ENCODE measurements at regions not wholly inside any gene's neighbourhood (a gene's known extent, or its start where the extent isn't known, plus 50 kb on each side); places are given as distances from the start of the nearest gene placed in this dataset.
"Not testable (repeated sequence)": the region's sequence is repeated elsewhere in the genome, so short reads cannot be mapped to it uniquely, and the experiment has no call there.

DNA sequence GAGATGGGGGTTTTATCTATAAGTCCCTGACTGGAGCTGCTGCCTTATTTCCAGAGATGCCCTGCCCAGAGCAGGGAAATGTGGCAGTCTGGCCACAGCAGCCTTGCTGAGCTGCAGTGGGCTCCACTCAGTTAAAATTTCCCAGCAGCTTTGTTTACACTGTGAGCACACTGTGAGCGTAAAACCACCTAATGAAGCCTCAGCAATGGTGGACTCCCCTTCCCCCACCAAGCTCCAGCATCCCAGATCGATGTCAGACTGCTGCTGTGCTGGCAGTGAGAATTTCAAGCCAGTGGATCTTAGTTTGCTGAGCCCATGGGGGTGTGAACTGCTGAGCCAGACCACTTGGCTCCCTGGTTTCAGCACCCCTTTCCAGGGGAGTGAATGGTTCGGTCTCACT lies 208.7 kb upstream of the RAI14 start:
- no peak for DNase-seq (ENCODE audit: low read depth)

DNA sequence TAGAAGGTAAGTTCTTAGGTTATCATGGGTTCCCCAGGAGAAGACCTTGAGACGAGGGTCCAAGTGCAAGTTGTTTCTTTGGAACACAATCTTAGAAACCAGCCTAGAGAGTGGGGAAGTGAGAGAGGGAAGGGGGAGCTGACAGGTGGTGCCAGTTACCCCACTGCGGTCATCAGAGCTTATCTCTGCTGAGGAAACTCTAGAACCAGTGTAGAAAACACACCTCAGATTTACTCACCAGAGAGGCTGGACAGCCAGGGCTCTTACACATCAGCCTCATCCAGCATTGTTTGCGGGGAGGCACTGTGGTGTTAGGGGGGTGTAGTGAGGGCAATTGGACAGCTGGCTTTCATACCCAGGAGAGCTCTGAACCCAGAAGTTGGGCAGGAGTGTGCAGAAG lies 206.5 kb upstream of the RAI14 start:
- no peak for DNase-seq (ENCODE audit: low read depth)

DNA sequence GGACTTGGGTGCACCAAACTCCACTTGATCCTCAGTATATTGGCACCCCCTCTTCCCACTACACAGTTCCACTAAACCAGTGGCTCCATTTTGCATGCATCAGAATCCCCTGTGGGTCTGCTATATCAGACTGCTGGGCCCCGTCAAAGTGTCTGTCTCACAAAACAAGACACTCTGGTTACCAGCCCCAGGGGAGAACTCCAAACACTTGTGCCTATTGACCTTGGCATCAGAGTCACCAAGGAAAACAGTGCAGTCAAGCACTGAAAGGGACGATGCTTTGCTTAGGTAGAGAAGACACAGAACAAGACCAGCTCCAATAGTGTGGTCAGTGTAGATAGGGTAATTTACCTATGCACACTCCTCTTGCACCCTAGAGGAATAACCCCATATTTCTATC lies 205.8 kb upstream of the RAI14 start:
- no peak for DNase-seq (ENCODE audit: low read depth)

DNA sequence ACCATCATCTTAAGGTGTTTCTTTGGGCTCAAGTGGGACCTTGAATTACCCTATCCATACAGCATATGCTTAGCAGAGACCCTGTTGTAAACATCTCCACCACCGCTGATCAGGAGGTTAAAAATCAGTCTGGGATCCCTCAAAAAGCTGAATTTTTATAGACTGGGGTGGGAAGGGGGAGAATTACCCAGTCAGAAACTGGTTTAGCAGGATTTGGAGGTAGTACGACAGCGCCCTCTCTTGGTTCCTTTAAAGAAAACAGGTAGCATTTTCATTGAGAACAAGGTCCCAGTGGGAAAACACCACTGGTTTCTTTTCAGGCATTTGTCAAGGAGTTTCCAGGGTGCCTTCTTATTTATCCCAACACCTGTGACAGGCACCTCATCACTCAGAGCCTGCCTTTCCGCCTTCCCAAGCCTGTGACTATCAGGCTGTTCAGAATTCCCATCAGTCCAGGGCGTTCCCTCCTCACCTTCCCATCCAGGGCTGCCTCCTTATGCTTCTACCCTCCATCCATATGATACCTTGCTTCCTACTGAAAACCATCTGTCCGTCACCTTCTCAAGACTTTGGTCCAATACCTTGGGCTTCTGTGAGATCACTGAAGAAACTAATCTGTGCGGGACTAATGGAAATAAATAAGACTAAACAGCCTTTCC lies 203.8 kb upstream of the RAI14 start:
- DNase-seq (ENCODE audit: low read depth) = peak; percentile 10

DNA sequence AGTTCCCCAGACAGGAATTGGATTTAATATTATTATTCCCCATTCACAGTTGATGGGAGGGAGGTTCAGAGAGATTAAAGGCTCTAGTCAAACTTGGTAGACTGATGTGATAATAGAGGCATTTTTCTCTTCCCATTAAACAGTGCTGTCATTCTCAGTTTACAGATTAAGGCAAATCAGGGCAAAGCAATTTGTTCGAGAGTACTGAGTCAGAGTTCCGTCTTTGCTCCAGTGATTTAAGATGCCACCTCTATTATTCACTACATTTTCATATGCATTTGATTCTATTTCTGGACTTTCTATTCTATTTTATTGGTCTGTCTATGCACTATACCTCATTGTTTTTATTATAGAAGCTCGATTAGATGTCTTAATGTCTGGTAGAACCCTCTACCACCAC lies 201.0 kb upstream of the RAI14 start:
- DNase-seq (ENCODE audit: low read depth) = no peak

DNA sequence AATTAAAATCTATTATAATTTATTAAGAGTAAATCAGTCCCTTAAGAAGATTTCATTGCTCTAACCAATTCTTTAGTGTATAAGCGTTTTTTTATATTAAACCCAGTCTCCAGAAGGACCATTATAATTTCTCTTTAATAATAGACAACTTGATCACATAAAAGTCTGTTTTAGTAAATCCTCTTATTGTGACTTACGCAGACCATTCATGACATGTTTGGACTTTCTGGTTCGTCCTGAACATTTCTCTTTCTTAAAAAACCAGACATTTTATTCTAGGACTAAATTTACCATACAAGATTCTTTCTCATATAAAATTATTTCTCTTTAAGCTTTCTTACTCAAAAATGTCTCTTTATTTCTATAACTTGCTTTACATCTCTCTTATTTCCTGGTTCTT lies 196.2 kb upstream of the RAI14 start:
- no peak for DNase-seq (ENCODE audit: low read depth)

DNA sequence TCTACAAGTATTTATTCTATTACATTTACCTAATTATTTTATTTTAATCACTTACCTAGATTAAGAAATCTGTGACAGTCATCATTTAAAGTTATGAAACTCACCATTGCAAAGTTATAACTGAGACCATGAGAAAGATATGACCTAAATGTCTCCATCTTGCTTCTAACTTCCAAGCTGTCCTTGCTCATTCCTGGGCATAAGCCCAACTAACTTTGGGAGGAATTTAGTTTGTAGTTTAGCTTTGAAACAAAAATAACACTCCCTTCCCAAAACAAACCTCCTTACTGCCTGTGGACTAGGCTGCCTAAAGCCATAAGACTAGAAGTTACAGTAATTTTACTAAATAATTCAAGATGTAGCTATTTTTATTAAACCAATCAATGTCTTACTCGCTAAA lies 195.6 kb upstream of the RAI14 start:
- DNase-seq (ENCODE audit: low read depth) = peak; percentile 66

DNA sequence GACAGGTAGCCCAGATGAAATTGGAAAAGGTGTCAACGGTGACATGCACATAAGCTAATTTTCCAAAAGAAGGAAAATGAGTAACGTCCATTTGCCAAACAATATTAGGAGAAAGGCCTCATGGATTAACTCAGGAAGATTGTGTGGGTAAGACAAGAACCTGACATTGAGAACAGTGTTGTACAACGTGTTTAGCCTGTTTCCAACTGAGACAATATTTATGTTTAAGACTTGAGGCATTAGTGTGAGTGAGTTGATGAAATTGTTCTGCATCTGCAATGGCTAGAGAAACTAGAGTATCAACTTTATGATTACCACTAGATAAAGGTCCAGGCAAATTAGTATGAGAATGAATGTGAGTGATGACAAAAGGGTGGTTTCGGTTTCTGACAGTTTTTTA lies 191.3 kb upstream of the RAI14 start:
- no peak for DNase-seq (ENCODE audit: low read depth)

DNA sequence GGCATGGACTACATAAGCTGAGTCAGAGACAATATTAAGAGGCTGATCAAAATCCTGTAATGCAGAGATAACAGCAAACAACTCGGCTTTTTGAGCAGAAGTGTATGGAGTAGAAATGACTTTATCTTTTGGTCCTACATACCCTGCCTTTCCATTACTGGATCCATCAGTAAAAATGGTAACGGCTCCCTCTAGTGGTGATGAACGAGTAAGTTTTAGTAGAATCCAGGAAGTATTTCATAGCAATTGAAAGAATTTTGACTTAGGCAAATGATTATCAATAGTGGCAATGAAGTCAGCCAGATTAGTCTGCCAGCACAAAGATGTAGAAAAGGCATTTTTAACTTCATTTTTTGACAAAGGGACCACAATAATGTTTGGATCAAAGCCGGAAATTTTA lies 190.8 kb upstream of the RAI14 start:
- peak; percentile 37 for DNase-seq (ENCODE audit: low read depth)

DNA sequence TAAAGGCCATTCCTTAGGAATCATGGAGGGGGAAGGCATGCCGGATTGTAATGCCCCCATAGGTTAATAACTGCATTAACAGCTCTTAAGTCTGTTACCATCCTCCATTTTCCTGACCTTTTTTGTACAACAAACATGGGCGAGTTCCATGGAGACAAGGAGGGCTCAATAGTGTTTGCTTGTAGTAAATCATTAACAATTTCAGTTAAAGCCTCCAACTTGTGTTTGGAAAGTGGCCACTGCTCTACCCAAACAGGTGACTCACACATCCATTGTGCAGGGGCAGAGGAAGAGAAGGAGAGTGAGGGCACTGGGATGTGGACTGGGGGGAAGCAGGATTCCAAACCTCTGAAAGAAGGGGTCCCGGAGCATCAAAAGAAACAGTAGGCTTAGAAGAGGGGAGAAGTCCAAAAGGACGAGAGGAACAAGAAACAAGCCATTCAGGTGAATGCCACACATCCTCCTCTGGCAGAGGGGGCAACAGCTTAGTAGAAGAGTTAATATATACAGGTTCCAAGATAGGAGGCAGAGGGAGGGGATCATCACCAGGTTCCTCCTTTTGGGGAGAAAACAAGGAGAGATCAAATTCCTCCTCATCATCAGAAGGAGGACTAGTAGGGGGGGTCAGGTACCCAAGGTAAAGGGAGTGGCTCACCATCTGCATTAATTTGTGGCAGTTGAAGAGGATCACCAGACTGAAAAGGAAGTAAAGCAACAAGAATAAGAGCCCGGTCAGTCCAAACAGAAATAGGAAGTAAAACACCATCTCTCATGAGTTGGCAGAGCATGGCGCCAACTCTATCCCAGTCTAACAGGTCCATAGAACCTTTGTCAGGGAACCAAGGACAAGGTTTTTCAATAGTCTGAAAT lies 189.4 kb upstream of the RAI14 start:
- not testable (repeated sequence) for DNase-seq (ENCODE audit: low read depth)

DNA sequence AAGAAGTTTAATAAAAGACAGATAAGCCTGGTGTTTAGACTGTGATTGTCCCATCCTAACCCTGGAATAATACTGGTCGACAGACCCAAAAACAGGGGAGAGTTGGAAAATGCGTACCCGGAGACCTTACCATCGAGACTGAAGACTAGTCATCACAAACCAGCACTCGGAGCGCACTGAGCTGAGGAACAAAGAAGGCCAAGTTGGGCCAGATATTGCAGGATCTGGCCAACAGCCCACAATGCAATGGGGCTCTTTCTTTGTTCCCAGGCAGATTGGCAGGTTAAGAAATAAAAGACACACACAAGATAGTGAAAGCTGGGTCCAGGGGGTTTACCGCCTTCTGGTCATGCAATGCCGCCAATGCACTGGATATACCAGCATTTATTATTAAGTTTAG lies 188.7 kb upstream of the RAI14 start:
- DNase-seq (ENCODE audit: low read depth) = no peak

DNA sequence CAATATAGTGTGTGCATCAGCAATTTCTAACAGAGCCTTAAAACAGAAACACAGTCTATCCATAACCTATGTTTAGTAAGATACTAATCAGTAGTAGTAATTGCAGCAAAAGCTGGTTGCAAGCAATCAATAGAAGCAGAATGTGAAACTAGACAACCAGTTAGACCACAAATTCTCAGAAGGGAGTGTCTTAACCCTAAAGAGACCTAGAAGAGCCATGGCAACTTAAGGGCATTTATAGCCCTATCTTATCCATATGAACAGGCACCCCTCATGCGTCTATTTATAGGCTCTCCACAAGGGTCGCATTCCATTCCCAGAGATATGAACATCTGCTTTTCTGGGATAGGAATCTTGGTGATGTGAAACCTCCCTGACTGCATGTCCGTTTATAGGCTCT lies 188.1 kb upstream of the RAI14 start:
- DNase-seq (ENCODE audit: low read depth) = not testable (repeated sequence)

DNA sequence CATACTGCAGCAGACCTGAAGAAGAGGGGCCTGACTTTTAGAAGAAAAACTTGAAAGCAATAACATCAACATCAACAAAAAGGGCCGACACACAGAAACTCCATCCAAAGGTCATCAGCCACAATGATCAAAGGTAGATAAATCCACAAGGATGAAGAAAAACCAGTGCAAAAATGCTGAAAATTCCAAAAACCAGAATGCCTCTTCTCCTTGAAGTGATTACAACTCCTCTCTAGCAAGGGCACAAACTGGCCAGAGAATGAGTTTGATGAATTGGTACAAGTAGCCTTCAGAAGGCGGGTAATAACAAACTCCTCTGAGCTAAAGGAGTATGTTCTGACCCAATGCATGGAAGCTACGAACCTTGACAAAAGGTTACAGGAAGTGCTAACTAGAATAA lies 186.2 kb upstream of the RAI14 start:
- no peak for DNase-seq (ENCODE audit: low read depth)

DNA sequence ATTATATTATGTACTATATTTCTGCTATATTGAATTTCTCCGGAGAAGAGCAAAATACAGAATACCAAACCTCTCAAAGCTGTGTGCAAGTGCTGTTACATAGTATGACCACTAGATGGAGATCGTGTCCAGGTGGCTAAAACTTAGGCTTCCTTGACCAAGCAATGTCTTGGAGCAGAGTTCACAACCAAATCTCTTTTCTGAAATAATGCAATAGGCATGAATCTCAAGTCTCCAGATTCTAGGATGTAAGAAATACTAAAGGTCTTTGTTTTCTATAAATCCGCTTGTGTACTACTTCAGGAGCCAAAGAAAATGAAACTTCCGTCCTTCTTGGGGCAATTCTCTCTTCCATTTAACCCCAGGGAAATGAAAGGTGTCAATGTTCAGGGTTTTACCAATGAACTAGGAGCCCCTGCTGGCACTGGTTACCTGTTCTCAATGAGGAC lies 181.5 kb upstream of the RAI14 start:
- DNase-seq (ENCODE audit: low read depth) = peak; percentile 62

DNA sequence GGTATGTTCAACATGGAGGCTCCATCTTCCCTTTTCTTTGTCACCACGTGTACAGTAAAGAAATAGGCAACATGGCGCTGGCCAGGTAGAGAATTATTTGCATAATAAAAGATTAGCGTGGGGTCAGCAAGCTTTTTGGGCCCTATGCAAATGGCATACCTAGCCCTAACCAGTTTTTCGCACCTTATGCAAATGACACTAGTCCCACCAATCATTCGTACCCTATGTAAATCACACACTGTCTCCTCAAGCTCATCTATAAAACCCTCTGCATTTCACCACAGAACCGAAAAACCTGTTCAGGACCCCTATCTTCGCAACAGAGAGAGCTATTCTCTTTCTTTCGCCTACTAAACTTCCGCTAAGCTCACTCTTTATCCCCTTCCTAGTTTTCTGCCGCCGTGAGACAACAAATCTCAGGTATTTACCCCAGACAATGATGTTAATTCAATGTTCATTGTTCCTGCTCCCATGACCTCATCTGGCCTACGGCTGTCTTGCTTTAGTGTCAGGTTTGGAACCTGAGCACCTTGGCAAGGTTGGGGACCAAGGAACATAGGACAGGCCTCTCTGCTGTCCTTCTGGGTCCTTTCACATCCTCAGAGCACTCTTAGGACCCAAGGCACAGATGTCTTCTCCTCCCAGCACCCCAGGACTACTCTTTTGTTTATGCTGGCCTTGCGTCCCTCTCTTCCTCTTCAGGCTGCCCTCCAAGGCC lies 180.7 kb upstream of the RAI14 start:
- DNase-seq (ENCODE audit: low read depth) = no peak

DNA sequence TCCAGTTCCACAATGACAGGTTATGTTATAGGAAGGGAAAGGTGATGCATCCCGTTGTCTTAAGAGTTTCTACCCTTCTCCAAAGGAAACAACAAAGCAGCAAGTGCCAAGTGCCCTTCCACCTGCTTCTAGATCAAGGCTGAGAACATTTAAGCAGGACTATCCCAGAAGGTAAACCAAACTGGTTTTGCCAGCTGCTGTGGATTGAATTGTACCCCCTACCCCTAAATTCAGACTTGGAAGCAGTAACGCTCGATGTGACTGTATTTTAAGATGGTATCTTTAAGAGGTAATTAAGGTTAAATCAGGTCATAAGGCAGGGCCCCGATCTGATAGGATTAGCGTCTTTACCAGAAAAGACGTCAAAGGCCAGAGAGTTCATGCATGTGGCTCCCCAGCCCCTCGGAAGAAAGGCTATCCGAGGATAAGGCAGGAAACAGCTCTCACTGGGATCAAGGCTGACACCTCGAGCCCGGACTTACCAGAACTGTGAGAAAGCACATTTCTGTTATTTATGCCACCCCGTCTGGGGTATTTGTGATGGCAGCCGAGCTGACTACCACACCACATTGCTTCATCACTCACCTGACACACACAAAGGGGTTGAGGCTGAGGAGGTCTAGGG lies 179.1 kb upstream of the RAI14 start:
- DNase-seq (ENCODE audit: low read depth) = no peak

DNA sequence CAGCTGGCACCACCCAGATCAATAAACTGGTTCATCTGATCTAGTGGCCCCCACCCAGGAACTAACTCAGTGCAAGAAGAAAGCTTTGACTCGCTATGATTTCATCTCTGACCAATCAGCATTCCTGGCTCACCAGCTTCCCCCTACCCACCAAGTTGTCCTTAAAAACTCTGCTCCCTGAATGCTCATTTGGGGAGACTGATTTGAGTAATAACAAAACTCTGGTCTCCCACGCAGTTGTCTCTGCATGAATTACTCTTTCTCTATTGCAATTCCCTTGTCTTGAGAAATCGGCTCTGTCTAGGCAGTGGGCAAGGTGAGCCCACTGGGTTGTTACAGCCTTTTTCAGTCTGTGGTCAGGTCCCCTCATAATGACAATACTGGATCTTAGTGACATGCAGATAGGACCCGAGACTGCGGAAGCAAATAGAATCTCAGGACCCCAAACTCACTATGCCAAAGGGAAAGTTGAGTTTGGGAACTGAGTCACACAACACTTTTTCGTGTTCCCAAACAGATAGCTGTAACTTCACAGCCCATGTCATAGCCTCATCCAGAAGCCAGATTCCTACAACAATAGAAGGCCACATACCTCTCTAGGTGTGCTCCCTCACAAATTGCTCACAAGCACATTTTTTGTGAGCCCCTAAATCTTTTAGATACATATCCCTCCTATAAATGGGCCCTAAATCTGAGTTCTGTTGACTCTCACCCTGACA lies 175.2 kb upstream of the RAI14 start:
- DNase-seq (ENCODE audit: low read depth) = no peak

DNA sequence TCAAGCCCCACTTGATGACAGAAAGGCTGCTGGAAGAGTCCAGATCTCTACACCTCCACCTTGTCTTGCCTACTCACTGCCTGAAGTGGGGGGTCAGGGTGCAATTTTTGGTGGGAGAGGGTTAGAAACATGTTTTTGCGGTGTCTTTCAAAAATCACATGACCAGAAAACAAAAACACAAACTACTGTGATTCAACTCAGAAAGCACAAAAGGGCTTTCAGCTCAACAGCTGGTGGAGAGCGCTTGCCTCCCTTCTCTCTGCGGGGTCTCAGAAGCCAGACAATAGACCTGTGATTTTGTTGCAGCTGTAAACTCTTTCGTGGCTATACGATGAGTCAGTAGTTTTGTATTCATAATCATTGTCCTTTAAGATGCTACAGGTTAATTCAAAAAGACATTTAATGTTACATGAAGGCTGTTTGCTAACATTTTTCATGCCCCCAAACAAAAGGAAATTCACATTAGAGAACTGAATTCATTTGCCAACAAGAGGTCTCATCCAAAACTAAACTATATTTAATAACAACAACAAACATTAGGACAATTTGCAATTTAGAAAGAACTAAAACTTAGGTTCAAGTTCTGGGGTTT lies 172.6 kb upstream of the RAI14 start:
- DNase-seq (ENCODE audit: low read depth) = no peak

DNA sequence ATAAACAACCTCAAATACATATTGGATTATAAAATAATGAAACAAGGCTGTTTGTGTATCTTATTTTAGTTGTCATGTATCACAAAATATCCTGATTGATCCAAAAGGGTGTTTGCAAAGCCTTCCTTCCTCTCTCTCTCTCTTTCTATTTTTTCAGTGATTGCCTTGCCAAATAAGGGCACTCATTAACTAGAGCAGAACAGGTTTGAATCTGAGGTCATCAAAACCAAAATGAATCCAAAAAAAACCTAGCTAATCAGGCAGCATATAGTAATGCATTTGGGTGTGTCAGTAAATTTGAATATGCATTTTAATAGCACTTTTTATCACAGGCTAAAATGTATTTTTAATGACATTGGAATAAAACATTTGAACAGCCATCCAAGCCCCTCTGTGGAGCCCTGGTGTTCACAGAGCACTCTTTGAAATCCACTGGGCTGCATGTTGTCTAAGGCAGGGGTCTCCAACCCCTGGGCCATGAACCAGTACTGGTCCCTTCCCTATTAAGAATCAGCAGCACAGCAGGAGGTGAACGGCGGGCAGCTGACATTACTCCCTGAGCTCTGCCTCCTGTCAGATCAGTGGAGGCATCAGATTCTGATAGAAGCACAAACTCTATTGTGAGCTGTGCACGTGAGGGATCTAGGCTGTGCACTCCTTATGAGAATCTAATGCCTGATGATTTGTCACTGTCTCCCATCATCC lies 171.8 kb upstream of the RAI14 start:
- no peak for DNase-seq (ENCODE audit: low read depth)

DNA sequence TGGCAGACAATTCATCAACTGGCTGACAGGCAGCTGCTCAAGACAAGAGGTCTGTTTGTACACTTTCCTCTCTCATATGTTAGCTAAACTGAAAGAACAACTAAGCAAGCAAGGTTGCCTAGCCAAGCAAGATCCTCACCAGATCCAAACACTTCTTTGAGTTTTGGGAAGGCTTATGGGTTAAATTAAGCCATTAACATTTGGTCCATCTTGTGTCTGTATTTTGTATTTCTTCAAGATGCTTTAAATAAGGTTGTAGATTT lies 170.4 kb upstream of the RAI14 start:
- DNase-seq (ENCODE audit: low read depth) = no peak

Data from fibroblast of gingiva (primary cell).